ENCODE measurements at regions not wholly inside any gene's neighbourhood (a gene's known extent, or its start where the extent isn't known, plus 50 kb on each side); places are given as distances from the start of the nearest gene placed in this dataset.

DNA sequence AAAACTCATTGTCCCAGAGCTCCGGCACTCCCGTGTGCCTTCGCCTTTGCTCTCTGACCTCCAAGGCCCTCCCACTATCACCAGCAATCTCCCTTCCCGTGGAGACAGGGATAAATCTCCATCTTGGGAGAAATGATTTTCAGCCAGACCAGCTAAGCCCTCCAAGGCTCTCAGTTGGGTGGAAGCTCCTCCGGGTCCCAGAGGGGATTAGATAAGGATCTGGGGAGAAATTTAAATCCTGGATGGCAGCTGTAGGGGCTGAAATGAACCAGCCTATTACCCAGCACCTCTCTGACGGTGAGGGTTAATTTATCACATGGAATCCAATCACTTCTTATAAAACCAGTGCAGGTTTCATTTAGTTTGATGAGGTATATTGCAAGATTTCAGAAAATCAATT is 366.2 kb downstream of the FBXW7 start:
- peaks cover 18% of the 10 kb centered on the region for H3K27me3 Mint-ChIP-seq (ENCODE audit: low read depth)
- no peak overlapping the region for H3K4me3 Mint-ChIP-seq
- TF ChIP-seq, protein P1, sequence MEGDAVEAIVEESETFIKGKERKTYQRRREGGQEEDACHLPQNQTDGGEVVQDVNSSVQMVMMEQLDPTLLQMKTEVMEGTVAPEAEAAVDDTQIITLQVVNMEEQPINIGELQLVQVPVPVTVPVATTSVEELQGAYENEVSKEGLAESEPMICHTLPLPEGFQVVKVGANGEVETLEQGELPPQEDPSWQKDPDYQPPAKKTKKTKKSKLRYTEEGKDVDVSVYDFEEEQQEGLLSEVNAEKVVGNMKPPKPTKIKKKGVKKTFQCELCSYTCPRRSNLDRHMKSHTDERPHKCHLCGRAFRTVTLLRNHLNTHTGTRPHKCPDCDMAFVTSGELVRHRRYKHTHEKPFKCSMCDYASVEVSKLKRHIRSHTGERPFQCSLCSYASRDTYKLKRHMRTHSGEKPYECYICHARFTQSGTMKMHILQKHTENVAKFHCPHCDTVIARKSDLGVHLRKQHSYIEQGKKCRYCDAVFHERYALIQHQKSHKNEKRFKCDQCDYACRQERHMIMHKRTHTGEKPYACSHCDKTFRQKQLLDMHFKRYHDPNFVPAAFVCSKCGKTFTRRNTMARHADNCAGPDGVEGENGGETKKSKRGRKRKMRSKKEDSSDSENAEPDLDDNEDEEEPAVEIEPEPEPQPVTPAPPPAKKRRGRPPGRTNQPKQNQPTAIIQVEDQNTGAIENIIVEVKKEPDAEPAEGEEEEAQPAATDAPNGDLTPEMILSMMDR (IDR thresholded peaks at IDR 0.05; ENCODE audit: unreplicated experiment in 3 of 3): no peak
- H3K4me1 Mint-ChIP-seq: no peaks in the 10 kb centered on the region
- H3K27ac Mint-ChIP-seq: no peak overlapping the region
- H3K36me3 Mint-ChIP-seq (ENCODE audit: low read depth): no peaks in the 10 kb centered on the region
- no peaks in the 10 kb centered on the region for H3K9me3 Mint-ChIP-seq

DNA sequence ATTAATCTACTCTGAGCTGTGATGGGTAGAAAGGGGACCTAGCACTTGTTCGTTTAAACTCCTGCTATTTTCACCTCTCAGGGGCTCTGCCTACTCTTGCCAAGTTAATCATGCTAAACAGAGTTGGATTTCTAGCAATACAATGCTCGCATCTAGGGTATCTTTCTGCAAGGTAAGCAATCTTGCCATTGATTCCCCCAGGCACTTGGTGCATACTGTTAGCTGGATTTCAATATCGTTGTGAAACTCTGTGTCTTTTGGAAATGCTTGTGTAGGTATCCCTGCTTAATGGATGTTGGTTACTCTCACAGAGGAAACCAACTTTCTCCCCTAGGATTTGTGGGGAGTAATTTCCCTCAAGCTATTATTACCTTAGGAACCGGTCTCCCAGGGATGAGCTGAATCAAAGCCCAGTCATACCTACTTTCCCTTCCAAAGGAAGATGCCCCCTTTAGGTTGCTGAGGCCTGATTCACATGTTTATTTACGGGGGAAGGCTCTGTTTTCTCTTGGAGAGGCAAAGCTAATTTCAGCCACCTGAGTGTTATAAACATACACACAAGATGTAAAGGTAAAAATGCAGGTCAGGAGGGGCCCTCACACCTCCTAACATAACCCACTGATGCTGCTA is 366.8 kb downstream of the FBXW7 start:
- TF ChIP-seq, protein P1 (IDR thresholded peaks at IDR 0.05; ENCODE audit: unreplicated experiment in 3 of 3): no peak
- peaks cover 18% of the 10 kb centered on the region for H3K27me3 Mint-ChIP-seq (ENCODE audit: low read depth)
- no peak overlapping the region for H3K4me3 Mint-ChIP-seq
- H3K36me3 Mint-ChIP-seq (ENCODE audit: low read depth): no peaks in the 10 kb centered on the region
- no peaks in the 10 kb centered on the region for H3K9me3 Mint-ChIP-seq
- H3K27ac Mint-ChIP-seq: no peak overlapping the region
- H3K4me1 Mint-ChIP-seq: no peaks in the 10 kb centered on the region

DNA sequence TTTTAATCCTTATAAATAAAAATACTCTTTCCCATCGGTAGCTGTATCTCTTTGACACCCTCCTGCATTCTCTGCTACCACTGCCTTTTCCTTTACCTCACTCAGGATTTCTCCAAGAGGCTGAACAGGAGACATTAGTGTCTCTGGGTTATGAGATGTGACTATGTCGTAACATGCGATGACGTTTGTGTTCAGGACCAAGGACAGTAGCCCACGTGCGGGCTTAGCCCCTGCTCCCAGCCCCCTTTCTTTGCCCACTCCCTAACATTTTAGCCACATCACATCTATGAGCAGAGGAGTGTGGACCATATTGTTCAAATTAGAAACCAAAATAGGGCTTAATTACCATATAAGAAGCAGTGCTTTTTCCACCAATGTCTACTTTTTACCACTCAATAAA is 369.3 kb downstream of the FBXW7 start:
- no peaks in the 10 kb centered on the region for H3K9me3 Mint-ChIP-seq

DNA sequence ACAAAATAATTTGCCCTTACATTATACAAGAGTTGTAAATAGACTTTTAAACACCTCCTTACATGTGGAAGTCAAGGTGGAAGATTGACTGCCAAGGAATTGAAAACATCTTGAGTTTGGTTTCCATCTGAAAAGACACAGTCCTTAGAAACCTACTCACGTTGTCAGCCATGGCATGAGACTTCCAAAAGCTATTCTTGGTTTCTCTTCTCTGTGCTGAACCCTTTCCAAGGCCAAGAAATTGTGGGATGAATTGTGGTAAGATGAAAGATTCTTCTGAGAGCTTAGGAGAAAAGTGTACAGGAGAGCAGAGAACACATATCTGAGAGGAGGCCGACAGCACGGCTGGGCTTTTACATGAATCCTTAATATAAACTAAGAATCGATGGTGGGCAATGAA is 370.0 kb downstream of the FBXW7 start:
- Mint-ChIP-seq H3K36me3 (ENCODE audit: low read depth) (no peaks in the 10 kb centered on the region), H3K27me3 (ENCODE audit: low read depth) (peaks cover 36% of the 10 kb centered on the region), H3K4me3 (no peak overlapping the region), H3K9me3 (no peaks in the 10 kb centered on the region), H3K27ac (no peak overlapping the region), H3K4me1 (no peaks in the 10 kb centered on the region)
- TF ChIP-seq, protein P1 (IDR thresholded peaks at IDR 0.05; ENCODE audit: unreplicated experiment in 3 of 3): no peak

More for the DNA sequence above, 369.3 kb downstream of the FBXW7 start:
- no peaks in the 10 kb centered on the region for H3K4me1 Mint-ChIP-seq
- TF ChIP-seq, protein P1 (IDR thresholded peaks at IDR 0.05; ENCODE audit: unreplicated experiment in 3 of 3): no peak
- H3K36me3 Mint-ChIP-seq (ENCODE audit: low read depth): no peaks in the 10 kb centered on the region
- H3K27ac Mint-ChIP-seq: no peak overlapping the region
- peaks cover 30% of the 10 kb centered on the region for H3K27me3 Mint-ChIP-seq (ENCODE audit: low read depth)
- H3K4me3 Mint-ChIP-seq: no peak overlapping the region

DNA sequence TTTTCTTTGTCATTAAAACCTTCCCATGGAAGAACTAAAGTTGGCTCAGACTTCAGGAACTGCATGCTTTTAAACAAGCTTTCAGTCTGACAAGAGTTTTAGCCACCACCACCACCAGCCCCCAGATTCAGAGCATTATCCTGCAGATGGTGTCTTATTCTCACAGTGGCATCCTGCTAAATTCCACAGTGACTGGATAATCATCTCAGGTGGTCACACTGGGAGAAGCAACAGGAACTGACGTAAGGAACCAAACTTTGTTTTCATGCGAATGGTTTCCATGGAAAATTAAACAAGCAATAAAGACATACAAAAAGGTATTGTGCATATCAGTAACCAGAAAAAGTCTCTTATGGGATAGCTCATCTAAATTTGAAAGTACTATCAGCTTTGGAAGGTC is 370.7 kb downstream of the FBXW7 start:
- no peaks in the 10 kb centered on the region for H3K36me3 Mint-ChIP-seq (ENCODE audit: low read depth)
- no peak overlapping the region for H3K4me3 Mint-ChIP-seq
- H3K9me3 Mint-ChIP-seq: no peaks in the 10 kb centered on the region
- H3K27ac Mint-ChIP-seq: no peak overlapping the region
- H3K4me1 Mint-ChIP-seq: no peaks in the 10 kb centered on the region
- TF ChIP-seq, protein P1 (IDR thresholded peaks at IDR 0.05; ENCODE audit: unreplicated experiment in 3 of 3): no peak
- peaks cover 42% of the 10 kb centered on the region for H3K27me3 Mint-ChIP-seq (ENCODE audit: low read depth)

DNA sequence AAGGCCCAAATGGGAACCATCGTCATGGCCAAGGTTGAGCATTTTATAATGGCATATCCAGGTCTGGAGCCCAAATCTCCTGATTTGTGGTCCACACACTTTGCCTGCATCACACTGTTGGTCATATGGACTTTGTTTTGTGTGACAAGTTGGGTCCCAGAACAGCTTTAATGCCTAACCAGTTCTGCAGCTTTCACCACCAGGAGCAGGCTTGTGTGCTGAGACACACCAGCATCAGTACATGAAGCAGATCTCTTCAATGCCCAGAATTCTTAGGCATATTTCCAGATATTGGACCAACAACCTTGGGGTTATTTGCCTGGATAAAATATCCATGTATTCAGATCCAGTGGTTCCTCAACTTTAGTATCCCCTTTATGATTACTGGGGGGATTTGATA is 371.3 kb downstream of the FBXW7 start:
- Mint-ChIP-seq H3K4me3 (no peak overlapping the region), H3K9me3 (no peaks in the 10 kb centered on the region), H3K4me1 (no peaks in the 10 kb centered on the region), H3K27ac (no peak overlapping the region), H3K27me3 (ENCODE audit: low read depth) (peaks cover 45% of the 10 kb centered on the region), H3K36me3 (ENCODE audit: low read depth) (no peaks in the 10 kb centered on the region)
- TF ChIP-seq, protein P1 (IDR thresholded peaks at IDR 0.05; ENCODE audit: unreplicated experiment in 3 of 3): no peak

Data from nephron (organoid).